ENCODE measurements at regions not wholly inside any gene's neighbourhood (a gene's known extent, or its start where the extent isn't known, plus 50 kb on each side); places are given as distances from the start of the nearest gene placed in this dataset.
"Not testable (repeated sequence)": the region's sequence is repeated elsewhere in the genome, so short reads cannot be mapped to it uniquely, and the experiment has no call there.

GRCh38 chr14:36420149-36420687 lies 99.8 kb upstream of the MBIP start:
- no peak for DNase-seq
- Histone ChIP-seq H3K27ac (no peak overlapping the region), H3K4me3 (no peak overlapping the region), H3K9me3 (peaks cover 2% of the 10 kb centered on the region), H3K27me3 (ENCODE audit: low read depth) (no peaks in the 10 kb centered on the region), H3K36me3 (no peaks in the 10 kb centered on the region), H3K4me1 (no peaks in the 10 kb centered on the region)
- intact Hi-C loops (cut with DNase I): no loop called here
- ATAC-seq: no peak
- TF ChIP-seq CTCF (IDR thresholded peaks at IDR 0.05): no peak

- no peak for ATAC-seq
- no peak for TF ChIP-seq CTCF (IDR thresholded peaks at IDR 0.05)
- intact Hi-C loops (cut with DNase I): no loop called here
- Histone ChIP-seq H3K4me3 (no peak overlapping the region), H3K9me3 (peaks cover 3% of the 10 kb centered on the region), H3K27ac (no peak overlapping the region), H3K27me3 (ENCODE audit: low read depth) (no peaks in the 10 kb centered on the region), H3K36me3 (no peaks in the 10 kb centered on the region), H3K4me1 (no peaks in the 10 kb centered on the region)
- DNase-seq: no peak
Observed at GRCh38 chr14:36418937-36419336, 98.5 kb upstream of the MBIP start.

- H3K27ac ChIP-seq; ATAC-seq; H3K9me3 ChIP-seq; intact Hi-C loops (cut with DNase I); H3K4me3 ChIP-seq; H3K36me3 ChIP-seq; DNase-seq; H3K27me3 ChIP-seq (ENCODE audit: low read depth); H3K4me1 ChIP-seq: not testable (repeated sequence)
Observed at GRCh38 chr14:36411951-36412350, 91.5 kb upstream of the MBIP start.

- intact Hi-C loops (cut with DNase I): no loop called here
- no peak for TF ChIP-seq CTCF (IDR thresholded peaks at IDR 0.05)
- no peak for ATAC-seq
Observed at GRCh38 chr14:36408388-36408787, 88.0 kb upstream of the MBIP start.

GRCh38 chr14:36405589-36406274 lies 85.3 kb upstream of the MBIP start:
- DNase-seq (no peak), ATAC-seq (no peak)
- TF ChIP-seq CTCF (IDR thresholded peaks at IDR 0.05): no peak
- H3K4me3 ChIP-seq: no peak overlapping the region
- no peaks in the 10 kb centered on the region for H3K36me3 ChIP-seq
- H3K27me3 ChIP-seq (ENCODE audit: low read depth): no peaks in the 10 kb centered on the region
- intact Hi-C loops (cut with DNase I): no loop called here
- H3K4me1 ChIP-seq: no peaks in the 10 kb centered on the region
- no peaks in the 10 kb centered on the region for H3K9me3 ChIP-seq
- H3K27ac ChIP-seq: no peak overlapping the region

More at GRCh38 chr14:36408388-36408787, 88.0 kb upstream of the MBIP start:
- Histone ChIP-seq H3K9me3 (no peaks in the 10 kb centered on the region), H3K4me1 (no peaks in the 10 kb centered on the region), H3K27me3 (ENCODE audit: low read depth) (no peaks in the 10 kb centered on the region), H3K27ac (no peak overlapping the region), H3K36me3 (no peaks in the 10 kb centered on the region), H3K4me3 (no peak overlapping the region)
- no peak for DNase-seq

- intact Hi-C loops (cut with DNase I): no loop called here
- DNase-seq (no peak), ATAC-seq (no peak)
- H3K4me3 ChIP-seq: no peak overlapping the region
- no peaks in the 10 kb centered on the region for H3K27me3 ChIP-seq (ENCODE audit: low read depth)
- H3K36me3 ChIP-seq: no peaks in the 10 kb centered on the region
- H3K4me1 ChIP-seq: no peaks in the 10 kb centered on the region
- H3K27ac ChIP-seq: no peak overlapping the region
- TF ChIP-seq CTCF (IDR thresholded peaks at IDR 0.05): no peak
- no peaks in the 10 kb centered on the region for H3K9me3 ChIP-seq
Observed at GRCh38 chr14:36402867-36403266, 82.4 kb upstream of the MBIP start.
